ENCODE measurements at regions not wholly inside any gene's neighbourhood (a gene's known extent, or its start where the extent isn't known, plus 50 kb on each side); places are given as distances from the start of the nearest gene placed in this dataset.

GRCh38 chr6:101066481-101066880 is 185.4 kb upstream of the ASCC3 start:
- no peak for TF ChIP-seq POLR2A (IDR thresholded peaks at IDR 0.05; ENCODE audit: low read depth, low read length)
- no peak for TF ChIP-seq POLR2AphosphoS5 (IDR thresholded peaks at IDR 0.05; ENCODE audit: low read depth, low read length)
- no peak for TF ChIP-seq TAF1 (IDR thresholded peaks at IDR 0.05; ENCODE audit: borderline replicate concordance, low read depth, low read length)

Measured in GM12892 (cell line).